OCI-LY3 (cell line): ENCODE measurements at regions not wholly inside any gene's neighbourhood (a gene's known extent, or its start where the extent isn't known, plus 50 kb on each side); places are given as distances from the start of the nearest gene placed in this dataset.

Experiments
- EZH2phosphoT487 ChIP-seq: fragments of 200-600 bp; shearing (Covaris generic); IDR thresholded peaks from 2 replicates; pipeline ENCODE4 v1.6.1; 2018; ENCODE audit warnings: antibody characterized with exemption, mixed run types, low read depth
- TF ChIP-seq, protein P1 (sequence below): fragments of 200-600, 300-600 bp; sonication (generic); IDR thresholded peaks from 2 replicates; pipeline ENCODE4 v1.5.1; 2014; ENCODE audit warnings: antibody characterized with exemption, low read length, low read depth

DNA sequence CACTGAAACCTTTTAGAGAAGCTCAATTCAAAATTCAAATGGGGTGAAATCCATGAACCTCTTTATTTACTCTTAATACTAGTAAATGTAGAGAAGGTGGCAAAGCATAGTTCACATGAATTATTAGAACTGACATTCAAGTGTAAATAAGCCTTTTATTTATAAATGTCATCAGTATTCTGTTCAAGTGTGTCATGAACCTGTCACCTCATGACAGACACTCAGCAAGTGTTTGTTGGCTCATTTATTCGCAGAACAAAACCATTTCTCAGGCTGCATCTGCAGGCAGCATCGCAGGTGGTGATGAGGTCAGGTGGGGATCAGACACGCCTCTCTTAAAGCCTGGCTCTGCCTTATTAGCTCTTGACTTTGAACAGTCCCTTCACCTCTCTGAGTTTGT is 116.6 kb downstream of the SETD4 start:
- TF ChIP-seq, protein P1, sequence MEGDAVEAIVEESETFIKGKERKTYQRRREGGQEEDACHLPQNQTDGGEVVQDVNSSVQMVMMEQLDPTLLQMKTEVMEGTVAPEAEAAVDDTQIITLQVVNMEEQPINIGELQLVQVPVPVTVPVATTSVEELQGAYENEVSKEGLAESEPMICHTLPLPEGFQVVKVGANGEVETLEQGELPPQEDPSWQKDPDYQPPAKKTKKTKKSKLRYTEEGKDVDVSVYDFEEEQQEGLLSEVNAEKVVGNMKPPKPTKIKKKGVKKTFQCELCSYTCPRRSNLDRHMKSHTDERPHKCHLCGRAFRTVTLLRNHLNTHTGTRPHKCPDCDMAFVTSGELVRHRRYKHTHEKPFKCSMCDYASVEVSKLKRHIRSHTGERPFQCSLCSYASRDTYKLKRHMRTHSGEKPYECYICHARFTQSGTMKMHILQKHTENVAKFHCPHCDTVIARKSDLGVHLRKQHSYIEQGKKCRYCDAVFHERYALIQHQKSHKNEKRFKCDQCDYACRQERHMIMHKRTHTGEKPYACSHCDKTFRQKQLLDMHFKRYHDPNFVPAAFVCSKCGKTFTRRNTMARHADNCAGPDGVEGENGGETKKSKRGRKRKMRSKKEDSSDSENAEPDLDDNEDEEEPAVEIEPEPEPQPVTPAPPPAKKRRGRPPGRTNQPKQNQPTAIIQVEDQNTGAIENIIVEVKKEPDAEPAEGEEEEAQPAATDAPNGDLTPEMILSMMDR = no peak
- TF ChIP-seq EZH2phosphoT487 = no peak
